Endodermal cell (in vitro differentiated cells): ENCODE measurements at regions not wholly inside any gene's neighbourhood (a gene's known extent, or its start where the extent isn't known, plus 50 kb on each side); places are given as distances from the start of the nearest gene placed in this dataset.
"Not testable (repeated sequence)": the region's sequence is repeated elsewhere in the genome, so short reads cannot be mapped to it uniquely, and the experiment has no call there.

Source experiments
- DNase-seq: peaks from one replicate; pipeline ENCODE4 v3.0.0-alpha.2; 2017
- H3K27ac ChIP-seq: 2 replicates; pipeline ENCODE4 v1.5.1; 2013; ENCODE audit warnings: mild to moderate bottlenecking, low read depth, low read length, moderate library complexity
- H3K27me3 ChIP-seq: 2 replicates; pipeline ENCODE4 v1.6.1; 2013; ENCODE audit warnings: mild to moderate bottlenecking, low read length, moderate library complexity; ENCODE audit not compliant: insufficient read depth, control insufficient read depth, poor library complexity, severe bottlenecking
- H3K36me3 ChIP-seq: 2 replicates; pipeline ENCODE4 v1.7.0; 2013; ENCODE audit warnings: mild to moderate bottlenecking, low read length, moderate library complexity; ENCODE audit not compliant: control insufficient read depth, insufficient read depth
- H3K4me1 ChIP-seq: one replicate; pipeline ENCODE4 v1.7.0; 2013; ENCODE audit warnings: low read length; ENCODE audit not compliant: control insufficient read depth, insufficient read depth
- H3K4me3 ChIP-seq: 2 replicates; pipeline ENCODE4 v1.5.1; 2013; ENCODE audit warnings: mild to moderate bottlenecking, low read length, moderate library complexity
- H3K9ac ChIP-seq: 2 replicates; pipeline ENCODE4 v1.6.1; 2013; ENCODE audit warnings: mild to moderate bottlenecking, low read length, moderate library complexity; ENCODE audit not compliant: poor library complexity, severe bottlenecking; ENCODE audit errors: extremely low read depth
- H3K9me3 ChIP-seq: 2 replicates; pipeline ENCODE4 v1.6.1; 2013; ENCODE audit warnings: mild to moderate bottlenecking, low read length, moderate library complexity; ENCODE audit not compliant: control insufficient read depth
- H3K27ac Mint-ChIP-seq: 2 replicates; pipeline ENCODE4 v1.8.0; 2020; ENCODE audit warnings: mixed read lengths
- H3K27me3 Mint-ChIP-seq: 2 replicates; pipeline ENCODE4 v1.8.0; 2021; ENCODE audit warnings: mild to moderate bottlenecking, mixed read lengths; ENCODE audit not compliant: insufficient read depth
- H3K36me3 Mint-ChIP-seq: 2 replicates; pipeline ENCODE4 v1.8.0; 2020; ENCODE audit warnings: low read depth, mixed read lengths
- H3K4me1 Mint-ChIP-seq: 2 replicates; pipeline ENCODE4 v1.8.0; 2020; ENCODE audit warnings: mixed read lengths
- H3K4me3 Mint-ChIP-seq: 2 replicates; pipeline ENCODE4 v1.8.0; 2020; ENCODE audit warnings: mild to moderate bottlenecking, moderate library complexity, mixed read lengths
- H3K9me3 Mint-ChIP-seq: 2 replicates; pipeline ENCODE4 v1.8.0; 2020; ENCODE audit warnings: mild to moderate bottlenecking, mixed read lengths
- CTCF ChIP-seq: fragments of 200-600 bp; sonication (generic); conservative IDR thresholded peaks from 2 replicates; pipeline ENCODE4 v1.5.0; 2021; ENCODE audit warnings: antibody characterized with exemption, mild to moderate bottlenecking
- WGBS, 2 experiments: methylation state at CpG; one replicate each; pipeline versions ENCODE4 v1.1.5 to v1.1.7; 2013; ENCODE audit warnings: missing lambda C conversion rate in 2 of 2, mixed read lengths in 1 of 2; ENCODE audit not compliant: insufficient coverage in 1 of 2, insufficient read length in 1 of 2; 5-methylcytosine and 5-hydroxymethylcytosine counted together

- no peaks in the 10 kb centered on the region for H3K9me3 Mint-ChIP-seq
- H3K27ac Mint-ChIP-seq = no peak overlapping the region
- H3K4me3 Mint-ChIP-seq = no peak overlapping the region
Observed at GRCh38 chr4:131649227-131649626, 1499.9 kb upstream of the PCDH10 start.

GRCh38 chr4:131650951-131651350 lies 1498.1 kb upstream of the PCDH10 start:
- Histone ChIP-seq H3K27ac (no peak overlapping the region), H3K4me3 (no peak overlapping the region), H3K36me3 (no peaks in the 10 kb centered on the region), H3K4me1 (no peaks in the 10 kb centered on the region), H3K27me3 (no peaks in the 10 kb centered on the region), H3K9me3 (no peaks in the 10 kb centered on the region), H3K9ac (no peak overlapping the region)
- DNase-seq = no peak
- Mint-ChIP-seq H3K9me3 (no peaks in the 10 kb centered on the region), H3K4me1 (no peaks in the 10 kb centered on the region), H3K27ac (no peak overlapping the region), H3K4me3 (no peak overlapping the region), H3K36me3 (no peaks in the 10 kb centered on the region), H3K27me3 (no peaks in the 10 kb centered on the region)
- TF ChIP-seq CTCF = no peak
- WGBS, 2 experiments = 96 to 100% methylated on average over 1 to 2 of the region's 2 CpGs

More at GRCh38 chr4:131649227-131649626, 1499.9 kb upstream of the PCDH10 start:
- 94 to 100% methylated on average over 1 to 2 of the region's 2 CpGs for WGBS, 2 experiments
- H3K27ac ChIP-seq = no peak overlapping the region
- Mint-ChIP-seq H3K36me3 (no peaks in the 10 kb centered on the region), H3K27me3 (no peaks in the 10 kb centered on the region), H3K4me1 (no peaks in the 10 kb centered on the region)
- H3K36me3 ChIP-seq = no peaks in the 10 kb centered on the region
- H3K4me3 ChIP-seq = no peak overlapping the region
- TF ChIP-seq CTCF = no peak
- no peak for DNase-seq
- no peak overlapping the region for H3K9ac ChIP-seq
- H3K9me3 ChIP-seq = no peaks in the 10 kb centered on the region
- H3K27me3 ChIP-seq = no peaks in the 10 kb centered on the region
- no peaks in the 10 kb centered on the region for H3K4me1 ChIP-seq

- H3K27ac ChIP-seq, H3K9me3 ChIP-seq, H3K4me3 ChIP-seq, H3K9ac ChIP-seq, H3K4me1 ChIP-seq, H3K4me1 Mint-ChIP-seq, H3K36me3 ChIP-seq, DNase-seq, H3K36me3 Mint-ChIP-seq, H3K27me3 Mint-ChIP-seq, H3K27me3 ChIP-seq, H3K27ac Mint-ChIP-seq, H3K4me3 Mint-ChIP-seq: not testable (repeated sequence)
- WGBS, 2 experiments = 82% methylated on average over 3 of the region's 3 CpGs; no CpG with 5 or more reads in 1 of the 2 experiments
- peaks cover 42% of the 10 kb centered on the region for H3K9me3 Mint-ChIP-seq
Observed at GRCh38 chr4:131683314-131683713, 1465.8 kb upstream of the PCDH10 start.

- Mint-ChIP-seq H3K27ac (no peak overlapping the region), H3K9me3 (peaks cover 14% of the 10 kb centered on the region), H3K4me3 (peak overlapping the region; percentile 4), H3K36me3 (peaks cover 2% of the 10 kb centered on the region), H3K4me1 (peaks cover 8% of the 10 kb centered on the region), H3K27me3 (no peaks in the 10 kb centered on the region)
- DNase-seq = no peak
- Histone ChIP-seq H3K9ac (no peak overlapping the region), H3K4me1 (no peaks in the 10 kb centered on the region), H3K27ac (no peak overlapping the region), H3K27me3 (no peaks in the 10 kb centered on the region), H3K36me3 (no peaks in the 10 kb centered on the region), H3K9me3 (no peaks in the 10 kb centered on the region), H3K4me3 (peak overlapping the region; percentile 42)
- no peak for TF ChIP-seq CTCF
- WGBS, 2 experiments = 71 to 95% methylated on average over 1 to 2 of the region's 2 CpGs
Observed at GRCh38 chr4:131721883-131722282, 1427.2 kb upstream of the PCDH10 start.

GRCh38 chr4:131723069-131723468 lies 1426.0 kb upstream of the PCDH10 start:
- H3K9me3 Mint-ChIP-seq = peaks cover 18% of the 10 kb centered on the region
- H3K27ac Mint-ChIP-seq, H3K36me3 ChIP-seq, H3K36me3 Mint-ChIP-seq, H3K4me1 ChIP-seq, DNase-seq, H3K27me3 Mint-ChIP-seq, H3K27me3 ChIP-seq, H3K27ac ChIP-seq, H3K4me1 Mint-ChIP-seq, H3K9me3 ChIP-seq, H3K4me3 Mint-ChIP-seq, H3K9ac ChIP-seq: not testable (repeated sequence)
- WGBS, 2 experiments = 96 to 100% methylated on average over 3 to 7 of the region's 24 CpGs
- H3K4me3 ChIP-seq = peak overlapping the region; percentile 42
